Lower leg skin (tissue), 4 donors: ENCODE measurements at regions not wholly inside any gene's neighbourhood (a gene's known extent, or its start where the extent isn't known, plus 50 kb on each side); places are given as distances from the start of the nearest gene placed in this dataset.

ENCODE experiments used
- DNase-seq, 2 donors: peaks; one replicate each; pipeline ENCODE4 v3.0.0-alpha.2; 2019; ENCODE audit warnings: low spot score in 2 of 2
- H3K4me3 ChIP-seq: fragments of 200-600 bp; sonication (generic); 2 replicates; pipeline ENCODE4 v1.5.1; 2017; ENCODE audit warnings: mild to moderate bottlenecking, low read depth; ENCODE audit not compliant: poor library complexity, severe bottlenecking
- POLR2A ChIP-seq, 2 donors: fragments of 450-650 bp; IDR thresholded peaks; one replicate each; pipeline ENCODE4 v1.6.1; 2016 to 2017; ENCODE audit warnings: antibody characterized with exemption in 2 of 2, mild to moderate bottlenecking in 1 of 2, moderate library complexity in 1 of 2
- WGBS, 2 donors: methylation state at CpG; one replicate each; pipeline ENCODE4 v1.1.5; 2018; 5-methylcytosine and 5-hydroxymethylcytosine counted together
- intact Hi-C: fragments of 100-400 bp; cut with DNase I; formaldehyde crosslinking; loops from one replicate; pipeline ENCODE4 v1.15.0; 2023; ENCODE audit warnings: low total_unique reads
- TF ChIP-seq, protein P1 (sequence below), 3 donors: fragments of 450-650 bp; IDR thresholded peaks; one replicate each; pipeline ENCODE4 v1.5.1; 2016; ENCODE audit warnings: antibody characterized with exemption in 3 of 3, mild to moderate bottlenecking in 3 of 3, moderate library complexity in 2 of 3

DNA sequence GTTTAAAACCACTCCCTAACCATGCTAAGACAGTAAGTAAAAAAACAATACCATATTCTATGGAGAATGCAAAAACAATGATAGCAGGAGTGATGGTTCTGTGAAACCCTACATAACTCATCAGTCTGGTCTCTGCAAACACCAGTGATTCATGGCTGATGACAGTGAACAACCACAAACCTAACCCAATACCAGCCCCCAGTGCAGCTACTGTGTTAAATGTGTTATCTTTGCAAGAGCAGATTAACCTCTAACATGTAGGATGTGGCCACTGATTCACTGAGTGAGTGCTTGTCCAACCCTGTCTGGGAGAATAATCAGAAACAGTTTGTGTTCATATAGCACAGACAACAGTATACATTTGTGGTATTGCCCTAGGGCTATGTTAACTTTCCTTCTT is 100.2 kb upstream of the COG2 start:
- TF ChIP-seq, protein P1, sequence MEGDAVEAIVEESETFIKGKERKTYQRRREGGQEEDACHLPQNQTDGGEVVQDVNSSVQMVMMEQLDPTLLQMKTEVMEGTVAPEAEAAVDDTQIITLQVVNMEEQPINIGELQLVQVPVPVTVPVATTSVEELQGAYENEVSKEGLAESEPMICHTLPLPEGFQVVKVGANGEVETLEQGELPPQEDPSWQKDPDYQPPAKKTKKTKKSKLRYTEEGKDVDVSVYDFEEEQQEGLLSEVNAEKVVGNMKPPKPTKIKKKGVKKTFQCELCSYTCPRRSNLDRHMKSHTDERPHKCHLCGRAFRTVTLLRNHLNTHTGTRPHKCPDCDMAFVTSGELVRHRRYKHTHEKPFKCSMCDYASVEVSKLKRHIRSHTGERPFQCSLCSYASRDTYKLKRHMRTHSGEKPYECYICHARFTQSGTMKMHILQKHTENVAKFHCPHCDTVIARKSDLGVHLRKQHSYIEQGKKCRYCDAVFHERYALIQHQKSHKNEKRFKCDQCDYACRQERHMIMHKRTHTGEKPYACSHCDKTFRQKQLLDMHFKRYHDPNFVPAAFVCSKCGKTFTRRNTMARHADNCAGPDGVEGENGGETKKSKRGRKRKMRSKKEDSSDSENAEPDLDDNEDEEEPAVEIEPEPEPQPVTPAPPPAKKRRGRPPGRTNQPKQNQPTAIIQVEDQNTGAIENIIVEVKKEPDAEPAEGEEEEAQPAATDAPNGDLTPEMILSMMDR (IDR thresholded peaks at IDR 0.05) = no peak
- TF ChIP-seq POLR2A (IDR thresholded peaks at IDR 0.05) = no peak
- no peak for DNase-seq
- H3K4me3 ChIP-seq = no peak overlapping the region
- intact Hi-C loops = no loop called here

DNA sequence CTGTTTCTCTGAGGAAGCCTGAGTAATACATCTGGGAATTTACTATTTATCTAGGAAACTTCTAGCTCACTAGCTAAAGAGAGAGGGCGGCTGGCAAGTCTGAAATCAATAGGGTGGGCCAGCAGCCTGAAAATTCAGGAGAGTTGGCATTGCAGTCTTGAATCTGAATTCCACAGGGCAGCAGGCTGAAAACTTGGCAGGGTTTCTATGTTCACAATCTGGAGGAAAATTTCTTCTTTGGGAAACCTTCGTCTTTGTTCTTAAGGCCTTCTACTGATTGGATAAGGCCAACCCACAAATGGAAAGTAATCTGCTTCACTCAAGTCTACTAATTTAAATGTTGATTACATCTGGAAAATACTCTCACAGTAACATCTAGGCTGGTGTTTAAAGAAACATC is 101.0 kb upstream of the COG2 start:
- no peak overlapping the region for H3K4me3 ChIP-seq
- TF ChIP-seq POLR2A (IDR thresholded peaks at IDR 0.05) = no peak
- TF ChIP-seq, protein P1 (IDR thresholded peaks at IDR 0.05) = no peak
- intact Hi-C loops = no loop called here
- WGBS, 2 donors = 69 to 78% methylated on average over 2 of the region's 2 CpGs
- DNase-seq = no peak

DNA sequence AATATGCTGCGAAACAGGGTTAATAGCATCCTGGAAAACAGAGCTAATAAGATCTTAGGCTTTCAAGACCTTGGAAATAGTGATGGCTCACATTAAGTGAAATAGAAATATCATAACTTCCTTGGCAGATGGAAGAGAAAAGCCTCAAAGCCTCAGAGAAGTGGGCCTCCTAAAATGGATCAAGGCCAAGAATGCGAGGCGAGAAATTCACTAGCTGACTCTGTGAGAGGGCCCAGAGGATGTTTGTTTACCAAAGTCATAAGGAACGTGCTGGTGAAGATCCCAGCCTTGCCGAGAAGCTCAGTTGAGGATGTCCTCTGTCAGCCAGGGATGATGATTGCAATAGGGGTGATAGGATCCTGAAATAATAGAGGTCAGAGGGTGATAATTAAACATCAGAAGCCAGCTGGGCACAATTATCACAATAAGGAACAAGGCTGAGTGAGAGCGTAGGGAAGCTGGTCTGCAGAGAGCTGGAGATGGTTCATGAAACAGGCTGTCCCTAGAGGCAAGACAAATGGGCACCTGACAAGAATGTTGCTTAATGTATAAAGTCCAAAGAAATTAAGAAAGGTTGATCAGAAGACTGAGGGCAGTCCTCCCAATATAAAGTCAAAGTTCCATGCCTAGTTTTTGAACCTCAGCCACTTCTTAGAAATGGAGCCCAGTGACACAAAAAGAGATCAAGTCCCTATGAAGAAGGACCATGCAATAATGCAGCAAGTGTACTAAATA is 101.7 kb upstream of the COG2 start:
- no peak for DNase-seq
- 47 to 60% methylated on average over 6 of the region's 6 CpGs for WGBS, 2 donors
- no peak overlapping the region for H3K4me3 ChIP-seq
- no peak for TF ChIP-seq POLR2A (IDR thresholded peaks at IDR 0.05)
- TF ChIP-seq, protein P1 (IDR thresholded peaks at IDR 0.05) = no peak
- intact Hi-C loops = no loop called here

DNA sequence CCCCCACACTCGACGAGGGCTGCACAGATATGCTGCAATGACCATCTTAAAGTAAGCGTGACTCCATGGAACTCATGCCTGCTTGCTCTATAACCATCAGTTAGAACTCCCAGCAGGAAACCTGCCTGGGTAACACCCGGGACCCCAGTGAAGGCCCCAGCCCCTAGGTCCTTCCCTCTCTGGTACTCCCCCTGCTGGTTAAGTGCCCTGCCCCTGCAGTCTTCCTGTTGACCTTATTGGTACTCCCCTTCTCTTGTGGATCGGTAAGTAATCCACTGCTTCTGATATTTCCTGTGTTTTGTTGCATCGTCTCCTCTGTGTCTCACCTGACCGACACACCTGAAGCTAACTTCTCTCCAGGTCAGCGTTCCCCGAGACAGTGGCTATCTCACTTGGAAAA is 104.8 kb upstream of the COG2 start:
- intact Hi-C loops = no loop called here
- TF ChIP-seq, protein P1 (IDR thresholded peaks at IDR 0.05) = no peak
- no peak for TF ChIP-seq POLR2A (IDR thresholded peaks at IDR 0.05)
- DNase-seq = no peak
- H3K4me3 ChIP-seq = no peak overlapping the region
- WGBS, 2 donors = 72 to 79% methylated on average over 9 of the region's 9 CpGs

DNA sequence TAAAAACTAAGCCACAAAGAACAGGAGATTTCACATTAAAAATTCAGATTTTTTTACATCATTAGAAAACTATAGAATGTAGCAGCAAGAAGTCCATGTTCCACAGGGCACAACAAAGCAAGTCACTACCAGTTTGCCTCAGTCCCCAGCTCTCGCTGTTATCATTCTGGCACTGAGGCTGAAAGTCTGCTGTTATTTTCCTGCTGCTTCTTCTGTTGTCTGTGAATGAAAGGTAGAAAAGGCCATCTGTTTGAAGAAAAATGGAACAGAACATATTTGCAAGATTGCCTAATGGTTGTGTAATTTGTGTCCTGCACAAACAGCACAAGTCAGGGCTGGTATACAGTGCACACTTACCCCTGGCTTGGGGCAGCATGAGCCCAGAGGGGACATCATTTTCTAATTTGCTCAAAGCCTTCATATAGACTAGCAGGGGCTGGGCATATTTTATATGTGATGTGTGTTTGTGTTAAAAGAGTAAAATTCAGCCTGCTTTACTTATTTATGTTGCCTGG is 105.6 kb upstream of the COG2 start:
- intact Hi-C loops = no loop called here
- no peak for DNase-seq
- H3K4me3 ChIP-seq = no peak overlapping the region
- no peak for TF ChIP-seq POLR2A (IDR thresholded peaks at IDR 0.05)
- TF ChIP-seq, protein P1 (IDR thresholded peaks at IDR 0.05) = no peak
- 70 to 73% methylated on average over 1 of the region's 1 CpG for WGBS, 2 donors

DNA sequence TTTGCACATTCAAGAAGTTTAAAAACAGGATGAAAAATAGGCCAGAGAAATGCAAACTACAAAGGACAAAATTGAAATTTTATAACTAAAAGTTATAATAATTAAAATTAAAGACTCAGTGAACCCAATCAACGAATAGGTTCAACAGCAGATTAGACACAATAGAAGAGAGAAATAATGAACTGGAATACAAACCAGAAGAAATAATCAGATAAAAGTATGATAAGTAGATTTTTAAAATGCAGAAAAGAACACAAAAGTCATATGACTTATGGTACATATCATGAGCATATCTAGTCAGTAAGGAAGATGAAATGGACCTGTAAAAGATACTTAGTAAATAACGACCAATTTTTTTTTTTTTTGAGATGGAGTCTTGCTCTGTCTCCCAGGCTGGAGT is 108.1 kb upstream of the COG2 start:
- intact Hi-C loops = no loop called here
- TF ChIP-seq, protein P1 (IDR thresholded peaks at IDR 0.05) = no peak
- TF ChIP-seq POLR2A (IDR thresholded peaks at IDR 0.05) = no peak
- H3K4me3 ChIP-seq = no peak overlapping the region
- 67 to 68% methylated on average over 2 of the region's 2 CpGs for WGBS, 2 donors
- no peak for DNase-seq
